ENCODE measurements at regions not wholly inside any gene's neighbourhood (a gene's known extent, or its start where the extent isn't known, plus 50 kb on each side); places are given as distances from the start of the nearest gene placed in this dataset.

GRCh38 chr3:153373606-153374005 is 211.6 kb downstream of the RAP2B start:
- TF ChIP-seq POLR2A (IDR thresholded peaks at IDR 0.05; ENCODE audit: low read length) (no peak), GATA1 (IDR thresholded peaks at IDR 0.05; ENCODE audit: low read depth, low read length) (no peak)
